Ishikawa (cell line): ENCODE measurements at regions not wholly inside any gene's neighbourhood (a gene's known extent, or its start where the extent isn't known, plus 50 kb on each side); places are given as distances from the start of the nearest gene placed in this dataset.

Experiments
- CEBPB ChIP-seq: IDR thresholded peaks from 2 replicates; pipeline ENCODE4 v1.6.1; 2012
- CREB1 ChIP-seq: IDR thresholded peaks from 2 replicates; pipeline ENCODE4 v1.6.1; 2012; ENCODE audit warnings: low read depth
- EGR1 ChIP-seq: IDR thresholded peaks from 2 replicates; pipeline ENCODE4 v1.6.1; 2012
- EP300 ChIP-seq: IDR thresholded peaks from 2 replicates; pipeline ENCODE4 v1.6.1; 2012; ENCODE audit warnings: borderline replicate concordance
- FOXM1 ChIP-seq: IDR thresholded peaks from 2 replicates; pipeline ENCODE4 v1.6.1; 2012; ENCODE audit warnings: low read depth, borderline replicate concordance
- NFIC ChIP-seq: IDR thresholded peaks from 2 replicates; pipeline ENCODE4 v1.6.1; 2012
- RAD21 ChIP-seq: IDR thresholded peaks from 2 replicates; pipeline ENCODE4 v1.6.1; 2012; ENCODE audit warnings: low read depth
- TAF1 ChIP-seq: IDR thresholded peaks from 2 replicates; pipeline ENCODE4 v1.6.1; 2012; ENCODE audit warnings: low read depth, mild to moderate bottlenecking
- TCF12 ChIP-seq: IDR thresholded peaks from 2 replicates; pipeline ENCODE4 v1.6.1; 2012; ENCODE audit warnings: low read depth
- TEAD4 ChIP-seq: IDR thresholded peaks from 2 replicates; pipeline ENCODE4 v1.6.1; 2012
- YY1 ChIP-seq: IDR thresholded peaks from 2 replicates; pipeline ENCODE4 v1.6.1; 2012; ENCODE audit warnings: low read depth
- ZBTB7A ChIP-seq: IDR thresholded peaks from 2 replicates; pipeline ENCODE4 v1.6.1; 2012; ENCODE audit warnings: low read depth
- TF ChIP-seq, protein P1 (sequence below): IDR thresholded peaks from 2 replicates; pipeline ENCODE4 v1.6.1; 2012
- TF ChIP-seq, protein P2 (sequence below): IDR thresholded peaks from 2 replicates; pipeline ENCODE4 v1.6.1; 2012
- TF ChIP-seq, protein P3 (sequence below): IDR thresholded peaks from 2 replicates; pipeline ENCODE4 v1.6.1; 2012; ENCODE audit warnings: low read depth, mild to moderate bottlenecking

DNA sequence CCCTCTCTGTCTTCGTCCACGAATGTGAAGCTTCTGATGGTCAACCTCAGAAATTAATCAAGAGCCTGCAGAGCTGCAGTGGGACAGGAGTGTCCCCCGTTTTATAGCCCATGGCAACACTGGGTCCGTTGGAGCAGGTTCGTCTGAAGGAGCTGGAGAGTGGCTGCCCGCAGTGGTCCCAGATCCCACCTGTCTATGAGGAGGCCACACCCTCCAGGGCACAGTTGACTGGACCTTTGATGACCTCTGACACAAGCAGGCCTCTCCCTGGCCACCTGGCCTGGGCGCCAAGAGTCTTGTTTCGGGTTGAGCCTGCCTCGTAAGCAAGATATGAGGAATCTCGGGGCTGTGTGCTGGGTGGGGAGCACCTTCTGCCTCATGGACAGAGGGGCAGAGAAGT is 100.7 kb upstream of the SFSWAP start:
- TF ChIP-seq RAD21: no peak
- no peak for TF ChIP-seq TEAD4
- TF ChIP-seq, protein P1, sequence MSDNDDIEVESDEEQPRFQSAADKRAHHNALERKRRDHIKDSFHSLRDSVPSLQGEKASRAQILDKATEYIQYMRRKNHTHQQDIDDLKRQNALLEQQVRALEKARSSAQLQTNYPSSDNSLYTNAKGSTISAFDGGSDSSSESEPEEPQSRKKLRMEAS: no peak
- TF ChIP-seq CREB1: no peak
- TF ChIP-seq YY1: no peak
- no peak for TF ChIP-seq NFIC
- no peak for TF ChIP-seq CEBPB
- TF ChIP-seq, protein P2, sequence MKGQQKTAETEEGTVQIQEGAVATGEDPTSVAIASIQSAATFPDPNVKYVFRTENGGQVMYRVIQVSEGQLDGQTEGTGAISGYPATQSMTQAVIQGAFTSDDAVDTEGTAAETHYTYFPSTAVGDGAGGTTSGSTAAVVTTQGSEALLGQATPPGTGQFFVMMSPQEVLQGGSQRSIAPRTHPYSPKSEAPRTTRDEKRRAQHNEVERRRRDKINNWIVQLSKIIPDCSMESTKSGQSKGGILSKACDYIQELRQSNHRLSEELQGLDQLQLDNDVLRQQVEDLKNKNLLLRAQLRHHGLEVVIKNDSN: no peak
- TF ChIP-seq EGR1: no peak
- no peak for TF ChIP-seq TAF1
- no peak for TF ChIP-seq ZBTB7A
- no peak for TF ChIP-seq EP300
- no peak for TF ChIP-seq FOXM1
- TF ChIP-seq, protein P3, sequence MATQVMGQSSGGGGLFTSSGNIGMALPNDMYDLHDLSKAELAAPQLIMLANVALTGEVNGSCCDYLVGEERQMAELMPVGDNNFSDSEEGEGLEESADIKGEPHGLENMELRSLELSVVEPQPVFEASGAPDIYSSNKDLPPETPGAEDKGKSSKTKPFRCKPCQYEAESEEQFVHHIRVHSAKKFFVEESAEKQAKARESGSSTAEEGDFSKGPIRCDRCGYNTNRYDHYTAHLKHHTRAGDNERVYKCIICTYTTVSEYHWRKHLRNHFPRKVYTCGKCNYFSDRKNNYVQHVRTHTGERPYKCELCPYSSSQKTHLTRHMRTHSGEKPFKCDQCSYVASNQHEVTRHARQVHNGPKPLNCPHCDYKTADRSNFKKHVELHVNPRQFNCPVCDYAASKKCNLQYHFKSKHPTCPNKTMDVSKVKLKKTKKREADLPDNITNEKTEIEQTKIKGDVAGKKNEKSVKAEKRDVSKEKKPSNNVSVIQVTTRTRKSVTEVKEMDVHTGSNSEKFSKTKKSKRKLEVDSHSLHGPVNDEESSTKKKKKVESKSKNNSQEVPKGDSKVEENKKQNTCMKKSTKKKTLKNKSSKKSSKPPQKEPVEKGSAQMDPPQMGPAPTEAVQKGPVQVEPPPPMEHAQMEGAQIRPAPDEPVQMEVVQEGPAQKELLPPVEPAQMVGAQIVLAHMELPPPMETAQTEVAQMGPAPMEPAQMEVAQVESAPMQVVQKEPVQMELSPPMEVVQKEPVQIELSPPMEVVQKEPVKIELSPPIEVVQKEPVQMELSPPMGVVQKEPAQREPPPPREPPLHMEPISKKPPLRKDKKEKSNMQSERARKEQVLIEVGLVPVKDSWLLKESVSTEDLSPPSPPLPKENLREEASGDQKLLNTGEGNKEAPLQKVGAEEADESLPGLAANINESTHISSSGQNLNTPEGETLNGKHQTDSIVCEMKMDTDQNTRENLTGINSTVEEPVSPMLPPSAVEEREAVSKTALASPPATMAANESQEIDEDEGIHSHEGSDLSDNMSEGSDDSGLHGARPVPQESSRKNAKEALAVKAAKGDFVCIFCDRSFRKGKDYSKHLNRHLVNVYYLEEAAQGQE: no peak

DNA sequence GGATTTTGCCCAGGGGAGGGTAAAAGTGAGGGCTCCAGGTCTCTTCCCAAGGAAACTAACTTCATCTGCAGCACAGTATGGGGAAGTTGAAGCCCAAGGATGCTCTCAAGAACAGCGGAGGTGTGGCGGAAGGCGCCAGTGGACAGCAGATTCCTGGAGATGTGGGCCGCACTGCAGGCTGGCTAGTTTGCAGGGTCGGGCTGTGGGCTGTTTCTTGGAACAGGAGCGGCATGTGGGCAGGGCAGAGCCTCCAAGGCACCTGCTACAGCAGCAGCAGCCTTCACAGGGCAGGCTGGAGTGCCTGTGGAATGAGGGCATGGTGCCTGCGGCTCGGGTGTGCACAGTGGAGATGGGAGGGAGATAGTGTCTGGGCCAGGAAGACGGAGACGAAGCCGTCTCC is 100.0 kb upstream of the SFSWAP start:
- TF ChIP-seq, protein P3: no peak

DNA sequence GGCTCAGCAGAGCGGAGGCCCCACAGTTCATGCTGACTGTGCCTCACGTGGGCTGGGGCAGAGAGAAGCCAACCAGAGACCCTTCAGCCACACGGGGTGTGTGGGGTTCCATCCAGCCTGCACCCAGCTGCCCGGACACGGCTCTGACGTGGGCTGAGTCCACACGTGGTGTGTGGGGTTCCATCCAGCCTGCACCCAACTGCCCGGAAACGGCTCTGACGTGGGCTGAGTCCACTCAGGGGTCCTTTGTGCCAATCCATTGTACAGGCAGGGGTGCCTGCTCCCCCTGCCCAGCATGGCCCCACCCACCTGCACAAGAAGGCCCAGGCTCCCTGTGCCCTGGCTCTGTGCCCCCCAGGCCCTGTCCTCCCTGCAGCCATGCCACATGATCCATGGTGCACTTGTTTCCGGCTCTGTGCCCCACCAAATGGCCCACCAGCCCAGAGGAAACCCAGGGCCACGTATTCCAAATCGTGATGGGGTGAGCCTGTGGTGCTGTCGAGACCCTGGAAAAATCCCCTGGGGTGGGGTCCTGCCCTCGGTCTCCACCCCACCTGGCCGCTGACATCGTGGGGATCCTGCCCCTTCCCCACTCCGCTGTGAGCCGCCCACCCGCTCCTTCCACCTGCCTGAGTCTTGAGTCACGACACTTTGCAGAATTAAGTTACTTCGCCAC is 99.3 kb upstream of the SFSWAP start:
- no peak for TF ChIP-seq CEBPB
- no peak for TF ChIP-seq YY1
- TF ChIP-seq, protein P2: no peak
- TF ChIP-seq RAD21: no peak
- TF ChIP-seq, protein P3: no peak
- TF ChIP-seq TEAD4: no peak
- no peak for TF ChIP-seq EP300
- TF ChIP-seq EGR1: no peak
- no peak for TF ChIP-seq CREB1
- TF ChIP-seq, protein P1: no peak
- TF ChIP-seq FOXM1: no peak
- no peak for TF ChIP-seq TCF12
- TF ChIP-seq NFIC: no peak
- TF ChIP-seq ZBTB7A: no peak
- TF ChIP-seq TAF1: no peak

DNA sequence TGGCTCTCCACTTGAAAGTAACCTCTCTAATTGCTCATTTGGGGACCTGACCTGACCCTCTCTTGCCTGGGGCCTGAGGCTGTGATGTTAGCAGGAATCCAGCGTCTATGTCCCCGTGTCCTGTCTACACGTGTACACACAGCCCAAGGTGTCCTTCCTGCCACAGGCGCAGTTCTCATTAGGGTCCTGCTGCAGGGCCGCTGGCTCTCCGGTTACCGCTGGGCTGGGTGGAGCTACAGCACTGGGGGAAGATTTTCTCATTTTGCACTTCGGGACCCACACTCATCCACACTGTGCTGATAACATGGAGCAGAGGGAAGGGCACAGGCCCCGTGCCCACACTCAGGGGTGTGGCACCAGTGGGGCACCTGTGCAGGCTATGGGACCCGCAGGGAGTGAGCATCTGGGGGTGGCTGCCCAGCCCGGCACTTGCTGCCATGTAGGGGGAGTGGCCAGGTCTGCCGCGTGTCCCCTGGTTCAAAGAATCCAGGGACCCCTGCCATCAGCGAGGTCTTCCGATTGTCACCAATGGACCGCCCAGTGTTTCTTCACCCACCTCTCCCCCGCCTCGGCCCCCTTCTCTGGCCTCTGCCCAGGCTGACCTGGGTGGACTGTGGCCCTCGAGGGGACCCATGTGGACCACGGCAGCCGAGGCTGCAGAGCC is 98.7 kb upstream of the SFSWAP start:
- TF ChIP-seq EP300: no peak
- TF ChIP-seq, protein P3: no peak
- no peak for TF ChIP-seq TEAD4
